ENCODE measurements at regions not wholly inside any gene's neighbourhood (a gene's known extent, or its start where the extent isn't known, plus 50 kb on each side); places are given as distances from the start of the nearest gene placed in this dataset.

DNA sequence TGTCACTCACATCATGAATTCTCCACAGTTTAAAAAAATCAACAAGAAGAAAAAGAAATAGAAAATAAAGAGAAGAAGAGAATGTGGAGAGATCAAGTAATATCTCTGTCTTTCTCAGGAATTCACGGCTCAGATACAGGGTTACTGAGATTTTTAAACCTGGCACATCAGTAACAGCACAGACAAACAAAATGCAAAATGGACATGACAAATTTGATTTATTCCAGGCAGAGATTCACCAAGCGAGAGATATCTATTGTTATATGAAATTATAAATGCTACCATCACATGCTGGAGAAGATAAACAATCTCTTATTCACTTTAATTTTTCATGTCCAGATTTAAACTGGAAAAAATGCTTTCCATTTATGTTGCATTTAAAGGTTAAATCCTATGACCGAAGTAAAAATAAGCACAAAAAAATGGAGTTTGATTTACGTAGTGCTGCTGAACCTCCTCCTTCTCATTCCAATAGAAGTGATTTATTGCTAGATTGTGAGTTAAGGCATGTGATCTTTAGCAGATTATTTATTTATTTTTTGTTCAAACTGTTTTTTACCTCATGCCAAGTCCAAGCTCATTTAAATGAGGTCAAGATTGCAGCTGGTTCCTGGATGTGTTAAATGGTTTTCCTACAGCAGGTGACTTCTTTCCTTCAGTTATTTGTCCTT lies 926.4 kb downstream of the MAT2B start:
- H3K27ac ChIP-seq = no peak overlapping the region
- no peak for DNase-seq
- H3K27me3 ChIP-seq = no peaks in the 10 kb centered on the region
- TF ChIP-seq, protein P1, sequence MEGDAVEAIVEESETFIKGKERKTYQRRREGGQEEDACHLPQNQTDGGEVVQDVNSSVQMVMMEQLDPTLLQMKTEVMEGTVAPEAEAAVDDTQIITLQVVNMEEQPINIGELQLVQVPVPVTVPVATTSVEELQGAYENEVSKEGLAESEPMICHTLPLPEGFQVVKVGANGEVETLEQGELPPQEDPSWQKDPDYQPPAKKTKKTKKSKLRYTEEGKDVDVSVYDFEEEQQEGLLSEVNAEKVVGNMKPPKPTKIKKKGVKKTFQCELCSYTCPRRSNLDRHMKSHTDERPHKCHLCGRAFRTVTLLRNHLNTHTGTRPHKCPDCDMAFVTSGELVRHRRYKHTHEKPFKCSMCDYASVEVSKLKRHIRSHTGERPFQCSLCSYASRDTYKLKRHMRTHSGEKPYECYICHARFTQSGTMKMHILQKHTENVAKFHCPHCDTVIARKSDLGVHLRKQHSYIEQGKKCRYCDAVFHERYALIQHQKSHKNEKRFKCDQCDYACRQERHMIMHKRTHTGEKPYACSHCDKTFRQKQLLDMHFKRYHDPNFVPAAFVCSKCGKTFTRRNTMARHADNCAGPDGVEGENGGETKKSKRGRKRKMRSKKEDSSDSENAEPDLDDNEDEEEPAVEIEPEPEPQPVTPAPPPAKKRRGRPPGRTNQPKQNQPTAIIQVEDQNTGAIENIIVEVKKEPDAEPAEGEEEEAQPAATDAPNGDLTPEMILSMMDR (IDR thresholded peaks at IDR 0.05) = no peak
- no peaks in the 10 kb centered on the region for H3K4me1 ChIP-seq
- H3K9me3 ChIP-seq = no peaks in the 10 kb centered on the region
- WGBS, 2 donors = 86 to 87% methylated on average over 4 of the region's 4 CpGs
- no peak overlapping the region for H3K4me3 ChIP-seq (replicated peaks in 1 of 3)
- no peaks in the 10 kb centered on the region for H3K36me3 ChIP-seq
- intact Hi-C loops (cut with DNase I) = no loop called here

DNA sequence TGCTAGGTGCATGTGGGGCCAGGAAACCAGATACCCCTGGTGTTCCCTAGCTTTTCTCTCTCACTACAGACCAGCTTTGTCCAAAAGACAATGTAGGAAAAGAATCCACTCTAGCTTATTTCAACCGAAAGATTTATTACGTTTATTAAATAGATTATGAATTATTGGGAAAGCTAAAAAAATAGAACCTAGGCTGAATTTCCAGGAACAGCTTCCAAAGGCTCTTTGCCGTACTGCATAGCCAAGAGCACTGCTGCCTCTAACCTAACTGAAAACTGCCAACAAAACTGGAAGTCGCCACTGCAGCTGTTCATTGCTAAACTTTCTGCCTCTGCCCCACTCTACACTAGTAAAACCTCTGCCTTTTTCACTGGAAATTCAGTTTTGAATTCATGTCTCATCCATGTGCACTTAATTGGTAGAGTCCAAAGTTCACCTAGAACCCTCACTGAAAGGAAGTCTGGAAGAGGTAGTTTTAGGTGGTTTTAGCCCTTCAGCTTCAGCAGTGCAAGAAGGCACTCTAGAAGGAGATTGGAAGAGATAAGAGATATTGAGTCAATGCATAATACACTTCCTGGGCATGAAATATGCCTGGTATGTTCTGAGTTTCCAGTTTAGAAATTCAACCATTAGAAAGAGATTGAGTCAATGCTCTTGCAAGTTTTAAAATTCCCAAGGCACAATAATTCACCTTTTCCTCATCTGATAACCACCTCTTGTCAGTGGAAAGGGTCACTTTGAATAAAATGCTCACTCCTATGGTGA lies 927.9 kb downstream of the MAT2B start:
- Histone ChIP-seq H3K9me3 (no peaks in the 10 kb centered on the region), H3K36me3 (no peaks in the 10 kb centered on the region), H3K27me3 (no peaks in the 10 kb centered on the region), H3K4me1 (no peaks in the 10 kb centered on the region), H3K27ac (no peak overlapping the region), H3K4me3 (replicated peaks in 1 of 3) (no peak overlapping the region)
- intact Hi-C loops (cut with DNase I) = no loop called here
- WGBS, 2 donors = 87% methylated on average over 4 of the region's 4 CpGs
- TF ChIP-seq, protein P1 (IDR thresholded peaks at IDR 0.05) = no peak
- TF ChIP-seq POLR2A (IDR thresholded peaks at IDR 0.05) = no peak
- no peak for DNase-seq

DNA sequence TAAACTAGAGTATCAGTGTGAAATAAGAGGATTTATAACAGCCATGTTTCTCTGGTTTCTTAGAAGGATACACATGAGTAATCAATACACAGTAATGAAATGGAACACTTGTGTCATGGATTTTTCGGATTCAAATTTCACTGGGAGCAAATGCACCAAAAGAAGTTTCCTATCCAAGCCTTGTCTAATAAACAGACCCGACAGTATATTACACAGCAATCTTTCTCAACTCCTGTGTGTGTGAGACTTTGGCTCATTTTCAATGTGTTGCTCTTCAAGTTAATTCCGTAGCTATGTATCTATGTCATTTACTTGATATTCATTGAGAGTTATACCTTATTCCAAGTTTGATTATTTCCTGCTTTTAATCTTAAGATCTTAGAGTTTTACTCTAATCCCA lies 930.2 kb downstream of the MAT2B start:
- H3K9me3 ChIP-seq = no peaks in the 10 kb centered on the region
- H3K27ac ChIP-seq = no peak overlapping the region
- no peaks in the 10 kb centered on the region for H3K36me3 ChIP-seq
- 81 to 83% methylated on average over 3 of the region's 3 CpGs for WGBS, 2 donors
- no peak overlapping the region for H3K4me3 ChIP-seq (replicated peaks in 1 of 3)
- intact Hi-C loops (cut with DNase I) = no loop called here
- H3K4me1 ChIP-seq = no peaks in the 10 kb centered on the region
- H3K27me3 ChIP-seq = no peaks in the 10 kb centered on the region
- no peak for DNase-seq
- TF ChIP-seq, protein P1 (IDR thresholded peaks at IDR 0.05) = no peak
- no peak for TF ChIP-seq POLR2A (IDR thresholded peaks at IDR 0.05)

DNA sequence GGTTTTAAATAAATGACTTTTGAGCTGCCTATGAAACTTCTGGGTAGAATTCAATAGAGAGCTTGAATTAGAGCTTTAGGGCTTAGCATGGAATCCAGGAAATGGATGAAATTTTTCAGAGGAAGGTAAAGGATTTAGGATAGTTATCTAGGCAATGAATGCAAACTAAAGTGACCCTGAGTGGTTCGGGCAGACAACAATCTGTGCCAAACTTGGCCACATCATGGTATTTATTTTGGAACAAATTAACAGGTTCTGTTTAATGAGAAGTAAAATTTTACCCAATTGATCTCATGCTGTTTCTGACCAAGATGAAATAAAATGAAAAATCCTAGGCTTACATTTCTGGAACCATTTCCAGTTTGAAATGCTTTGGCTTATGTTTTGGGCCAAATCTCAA lies 934.4 kb downstream of the MAT2B start:
- H3K4me1 ChIP-seq = no peaks in the 10 kb centered on the region
- no peak for DNase-seq
- no peak for TF ChIP-seq POLR2A (IDR thresholded peaks at IDR 0.05)
- TF ChIP-seq, protein P1 (IDR thresholded peaks at IDR 0.05) = no peak
- H3K9me3 ChIP-seq = no peaks in the 10 kb centered on the region
- intact Hi-C loops (cut with DNase I) = no loop called here
- no peaks in the 10 kb centered on the region for H3K36me3 ChIP-seq
- H3K27ac ChIP-seq = no peak overlapping the region
- H3K27me3 ChIP-seq = no peaks in the 10 kb centered on the region
- 78 to 84% methylated on average over 1 of the region's 1 CpG for WGBS, 2 donors
- H3K4me3 ChIP-seq (replicated peaks in 1 of 3) = no peak overlapping the region

DNA sequence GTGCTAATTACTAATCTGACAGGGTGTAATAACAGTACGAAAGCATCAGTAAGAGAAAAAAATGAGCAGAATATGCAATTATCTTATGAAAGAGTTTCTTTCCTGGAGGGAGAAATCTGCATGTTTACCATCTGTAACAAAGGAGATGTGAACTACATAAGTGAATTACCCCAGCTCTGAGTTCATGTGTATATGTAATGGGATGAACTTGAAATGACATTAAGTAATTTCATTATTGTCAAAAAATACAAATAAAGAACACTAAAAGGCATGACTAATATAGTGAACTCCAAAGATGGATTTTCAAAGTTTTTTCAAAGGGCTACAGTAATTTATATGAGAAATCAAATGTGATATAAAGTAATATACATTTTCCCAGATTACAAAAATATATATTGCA lies 944.0 kb downstream of the MAT2B start:
- Histone ChIP-seq H3K36me3 (no peaks in the 10 kb centered on the region), H3K4me3 (replicated peaks in 1 of 3) (no peak overlapping the region), H3K4me1 (no peaks in the 10 kb centered on the region), H3K27me3 (no peaks in the 10 kb centered on the region), H3K27ac (no peak overlapping the region), H3K9me3 (no peaks in the 10 kb centered on the region)
- intact Hi-C loops (cut with DNase I) = no loop called here
- WGBS, 2 donors = 84 to 94% methylated on average over 1 of the region's 1 CpG
- TF ChIP-seq POLR2A (IDR thresholded peaks at IDR 0.05) = no peak
- TF ChIP-seq, protein P1 (IDR thresholded peaks at IDR 0.05) = no peak
- no peak for DNase-seq

Measured in thyroid gland (tissue), 4 donors.